A673 (cell line): ENCODE measurements at regions not wholly inside any gene's neighbourhood (a gene's known extent, or its start where the extent isn't known, plus 50 kb on each side); places are given as distances from the start of the nearest gene placed in this dataset.

Experiments
- CTCF ChIP-seq: fragments of 300-800, 200-600 bp; sonication (generic); conservative IDR thresholded peaks from 2 replicates; pipeline ENCODE4 v1.5.1; 2017; ENCODE audit warnings: low read depth, mild to moderate bottlenecking, antibody characterized with exemption, low read length, moderate library complexity, mixed read lengths
- EZH2 ChIP-seq: fragments of 200-600 bp; sonication (generic); IDR thresholded peaks from 2 replicates; pipeline ENCODE4 v1.6.1; 2017; ENCODE audit warnings: borderline replicate concordance, low read depth, mild to moderate bottlenecking, mixed read lengths, antibody characterized with exemption, low read length; ENCODE audit not compliant: poor library complexity, severe bottlenecking

- no peak for TF ChIP-seq EZH2
- no peak for TF ChIP-seq CTCF
Measured at GRCh38 chr9:567128-567746, 274.3 kb upstream of the DMRT1 start.
